ENCODE measurements at regions not wholly inside any gene's neighbourhood (a gene's known extent, or its start where the extent isn't known, plus 50 kb on each side); places are given as distances from the start of the nearest gene placed in this dataset.

DNA sequence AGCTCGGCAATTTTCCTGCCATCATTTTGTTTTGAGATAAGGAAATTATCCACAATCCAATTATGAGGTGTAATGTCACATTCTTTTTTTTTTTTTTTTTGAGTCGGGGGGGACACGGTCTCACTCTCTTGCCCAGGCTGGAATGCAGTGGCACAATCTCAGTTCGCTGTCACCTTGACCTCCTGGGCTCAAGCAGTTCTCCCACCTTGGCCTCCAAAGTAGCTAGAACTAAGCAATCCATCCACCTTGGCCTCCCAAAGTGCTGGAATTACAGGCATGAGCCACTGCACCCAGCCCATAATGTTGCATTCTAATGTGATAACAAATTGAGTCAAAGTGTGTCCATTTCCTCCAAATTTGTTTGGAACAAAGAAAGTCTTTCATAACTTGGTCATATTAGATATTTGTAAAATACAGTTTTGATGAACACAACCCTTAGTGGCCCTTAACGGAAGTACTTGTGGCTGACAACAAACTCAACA lies 144.1 kb upstream of the AFDN start:
- ATAC-seq, result no peak
- TF ChIP-seq, protein P1, sequence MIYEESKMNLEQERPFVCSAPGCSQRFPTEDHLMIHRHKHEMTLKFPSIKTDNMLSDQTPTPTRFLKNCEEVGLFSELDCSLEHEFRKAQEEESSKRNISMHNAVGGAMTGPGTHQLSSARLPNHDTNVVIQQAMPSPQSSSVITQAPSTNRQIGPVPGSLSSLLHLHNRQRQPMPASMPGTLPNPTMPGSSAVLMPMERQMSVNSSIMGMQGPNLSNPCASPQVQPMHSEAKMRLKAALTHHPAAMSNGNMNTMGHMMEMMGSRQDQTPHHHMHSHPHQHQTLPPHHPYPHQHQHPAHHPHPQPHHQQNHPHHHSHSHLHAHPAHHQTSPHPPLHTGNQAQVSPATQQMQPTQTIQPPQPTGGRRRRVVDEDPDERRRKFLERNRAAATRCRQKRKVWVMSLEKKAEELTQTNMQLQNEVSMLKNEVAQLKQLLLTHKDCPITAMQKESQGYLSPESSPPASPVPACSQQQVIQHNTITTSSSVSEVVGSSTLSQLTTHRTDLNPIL (CRISPR knock-in tag; IDR thresholded peaks at IDR 0.05; ENCODE audit: low read depth), result no peak
- TF ChIP-seq, protein P2, sequence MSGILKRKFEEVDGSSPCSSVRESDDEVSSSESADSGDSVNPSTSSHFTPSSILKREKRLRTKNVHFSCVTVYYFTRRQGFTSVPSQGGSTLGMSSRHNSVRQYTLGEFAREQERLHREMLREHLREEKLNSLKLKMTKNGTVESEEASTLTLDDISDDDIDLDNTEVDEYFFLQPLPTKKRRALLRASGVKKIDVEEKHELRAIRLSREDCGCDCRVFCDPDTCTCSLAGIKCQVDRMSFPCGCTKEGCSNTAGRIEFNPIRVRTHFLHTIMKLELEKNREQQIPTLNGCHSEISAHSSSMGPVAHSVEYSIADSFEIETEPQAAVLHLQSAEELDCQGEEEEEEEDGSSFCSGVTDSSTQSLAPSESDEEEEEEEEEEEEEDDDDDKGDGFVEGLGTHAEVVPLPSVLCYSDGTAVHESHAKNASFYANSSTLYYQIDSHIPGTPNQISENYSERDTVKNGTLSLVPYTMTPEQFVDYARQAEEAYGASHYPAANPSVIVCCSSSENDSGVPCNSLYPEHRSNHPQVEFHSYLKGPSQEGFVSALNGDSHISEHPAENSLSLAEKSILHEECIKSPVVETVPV (CRISPR knock-in tag; IDR thresholded peaks at IDR 0.05), result no peak

DNA sequence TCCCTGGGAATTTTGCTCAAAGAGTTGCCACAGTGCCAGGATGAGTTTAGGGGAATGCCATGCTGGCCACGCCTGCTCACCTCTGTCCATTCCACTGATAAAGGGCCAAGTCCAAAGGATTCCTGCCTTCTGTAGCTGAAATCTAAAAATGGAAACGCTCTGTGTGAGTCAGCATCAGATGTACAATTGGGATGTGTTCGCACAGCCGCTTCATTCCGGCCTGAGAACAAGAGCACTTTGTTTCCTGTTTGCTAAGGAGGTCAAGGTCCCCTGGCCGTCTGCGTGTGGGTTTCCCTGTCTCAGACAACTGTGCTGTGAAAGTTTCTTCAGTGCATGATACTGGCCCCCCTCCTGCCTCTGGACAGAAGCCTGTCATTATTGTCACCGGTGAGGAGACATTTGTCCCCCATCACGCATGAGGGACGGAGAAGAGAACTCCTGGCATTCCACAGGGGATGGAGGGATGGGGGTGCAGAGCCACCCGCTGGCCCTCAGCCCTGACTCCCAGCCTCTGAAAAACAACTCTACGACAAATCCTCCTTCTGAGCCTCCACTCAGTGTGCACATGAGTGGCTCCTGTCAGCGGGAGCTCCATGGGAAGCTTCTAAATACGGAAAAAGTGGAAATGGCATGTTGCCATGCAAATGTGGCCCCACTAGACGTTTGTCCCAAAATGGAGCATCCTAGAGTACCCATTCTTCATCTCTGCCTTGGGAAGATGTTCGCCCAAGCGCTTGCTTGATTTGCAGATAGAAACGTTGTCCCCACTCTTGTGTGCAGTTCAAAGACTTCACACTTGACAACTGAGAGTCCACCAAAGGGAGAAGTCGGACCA lies 143.5 kb upstream of the AFDN start:
- TF ChIP-seq ZFP3 (CRISPR knock-in tag; IDR thresholded peaks at IDR 0.05), result no peak
- no peak for ATAC-seq

DNA sequence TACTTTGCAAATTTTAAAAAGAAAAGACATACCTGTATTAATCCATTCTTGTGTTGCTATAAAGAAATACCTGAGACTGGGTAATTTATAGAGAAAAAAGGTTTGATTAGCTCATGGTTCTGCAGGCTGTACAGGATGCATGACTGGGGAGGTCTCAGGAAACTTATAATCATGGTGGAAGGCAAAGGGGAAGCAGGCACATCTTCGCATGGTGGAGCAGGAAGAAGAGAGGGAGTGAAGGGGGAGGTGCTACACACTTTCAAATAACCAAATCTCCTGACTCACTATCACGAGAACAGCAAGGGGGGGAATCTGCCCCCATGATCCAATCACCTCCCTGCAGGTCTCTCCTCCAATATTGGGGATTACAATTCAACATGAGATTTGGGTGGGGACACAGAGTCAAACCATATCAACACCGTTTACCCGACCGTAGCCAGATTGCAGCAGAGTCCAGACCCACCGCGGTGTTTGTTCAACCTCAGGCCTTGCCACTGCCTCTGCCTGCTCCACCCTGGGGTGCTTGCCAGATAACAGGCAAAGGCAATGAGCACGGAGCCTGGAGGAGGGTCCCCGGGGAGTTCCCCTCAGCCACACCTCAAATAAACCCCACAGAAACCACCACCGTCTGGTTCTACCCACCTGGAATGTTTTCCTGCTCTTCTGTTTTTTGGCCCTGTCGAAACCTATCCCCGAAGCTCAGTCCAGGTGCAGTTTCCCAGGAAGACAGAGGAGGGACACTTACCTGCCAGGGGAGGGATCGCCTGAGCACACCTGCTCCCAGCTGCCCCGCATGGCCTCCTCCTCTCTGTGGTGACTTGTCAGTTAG lies 142.2 kb upstream of the AFDN start:
- TF ChIP-seq, protein P1 (CRISPR knock-in tag; IDR thresholded peaks at IDR 0.05; ENCODE audit: low read depth), result no peak
- TF ChIP-seq, protein P3, sequence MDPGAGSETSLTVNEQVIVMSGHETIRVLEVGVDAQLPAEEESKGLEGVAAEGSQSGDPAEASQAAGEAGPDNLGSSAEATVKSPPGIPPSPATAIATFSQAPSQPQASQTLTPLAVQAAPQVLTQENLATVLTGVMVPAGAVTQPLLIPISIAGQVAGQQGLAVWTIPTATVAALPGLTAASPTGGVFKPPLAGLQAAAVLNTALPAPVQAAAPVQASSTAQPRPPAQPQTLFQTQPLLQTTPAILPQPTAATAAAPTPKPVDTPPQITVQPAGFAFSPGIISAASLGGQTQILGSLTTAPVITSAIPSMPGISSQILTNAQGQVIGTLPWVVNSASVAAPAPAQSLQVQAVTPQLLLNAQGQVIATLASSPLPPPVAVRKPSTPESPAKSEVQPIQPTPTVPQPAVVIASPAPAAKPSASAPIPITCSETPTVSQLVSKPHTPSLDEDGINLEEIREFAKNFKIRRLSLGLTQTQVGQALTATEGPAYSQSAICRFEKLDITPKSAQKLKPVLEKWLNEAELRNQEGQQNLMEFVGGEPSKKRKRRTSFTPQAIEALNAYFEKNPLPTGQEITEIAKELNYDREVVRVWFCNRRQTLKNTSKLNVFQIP (CRISPR knock-in tag; IDR thresholded peaks at IDR 0.05; ENCODE audit: borderline replicate concordance, low read depth), result no peak
- TF ChIP-seq ZFP3 (CRISPR knock-in tag; IDR thresholded peaks at IDR 0.05) (no peak), CSDC2 (CRISPR knock-in tag; IDR thresholded peaks at IDR 0.05) (no peak), ZNF8 (CRISPR knock-in tag; IDR thresholded peaks at IDR 0.05) (no peak), BACH2 (CRISPR knock-in tag; IDR thresholded peaks at IDR 0.05; ENCODE audit: borderline replicate concordance) (no peak), PPARA (CRISPR knock-in tag; IDR thresholded peaks at IDR 0.05; ENCODE audit: borderline replicate concordance) (no peak)
- ATAC-seq, result no peak

DNA sequence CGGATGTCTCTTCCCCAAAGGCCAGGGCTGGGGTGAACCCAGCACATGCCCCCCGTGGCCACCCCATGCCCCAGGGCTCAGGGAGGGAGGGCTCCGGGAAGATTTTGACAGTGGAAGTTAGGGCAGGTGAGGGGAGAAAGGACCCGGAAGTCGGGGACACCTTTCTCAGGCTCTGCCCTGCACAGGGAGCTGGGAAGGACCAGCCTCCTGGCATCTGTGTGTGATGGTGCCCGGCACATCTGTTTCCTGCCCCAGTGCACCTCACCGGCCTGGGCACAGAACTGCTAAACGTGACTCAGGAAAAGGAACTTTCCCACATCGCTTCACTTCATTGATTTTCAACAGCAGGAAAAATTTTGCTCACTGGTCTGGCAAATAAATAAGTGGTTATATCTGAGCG lies 141.1 kb upstream of the AFDN start:
- no peak for ATAC-seq
- TF ChIP-seq ARNTL (CRISPR knock-in tag; IDR thresholded peaks at IDR 0.05; ENCODE audit: borderline replicate concordance, low read depth), result no peak
- TF ChIP-seq ZNF8 (CRISPR knock-in tag; IDR thresholded peaks at IDR 0.05), result no peak
- TF ChIP-seq, protein P3 (CRISPR knock-in tag; IDR thresholded peaks at IDR 0.05; ENCODE audit: borderline replicate concordance, low read depth), result no peak
- no peak for TF ChIP-seq ZFP30 (CRISPR knock-in tag; IDR thresholded peaks at IDR 0.05)
- TF ChIP-seq ZNF70 (CRISPR knock-in tag; IDR thresholded peaks at IDR 0.05), result no peak
- no peak for TF ChIP-seq ESRRG (CRISPR knock-in tag; IDR thresholded peaks at IDR 0.05)
- no peak for TF ChIP-seq GLIS3 (CRISPR knock-in tag; IDR thresholded peaks at IDR 0.05)

DNA sequence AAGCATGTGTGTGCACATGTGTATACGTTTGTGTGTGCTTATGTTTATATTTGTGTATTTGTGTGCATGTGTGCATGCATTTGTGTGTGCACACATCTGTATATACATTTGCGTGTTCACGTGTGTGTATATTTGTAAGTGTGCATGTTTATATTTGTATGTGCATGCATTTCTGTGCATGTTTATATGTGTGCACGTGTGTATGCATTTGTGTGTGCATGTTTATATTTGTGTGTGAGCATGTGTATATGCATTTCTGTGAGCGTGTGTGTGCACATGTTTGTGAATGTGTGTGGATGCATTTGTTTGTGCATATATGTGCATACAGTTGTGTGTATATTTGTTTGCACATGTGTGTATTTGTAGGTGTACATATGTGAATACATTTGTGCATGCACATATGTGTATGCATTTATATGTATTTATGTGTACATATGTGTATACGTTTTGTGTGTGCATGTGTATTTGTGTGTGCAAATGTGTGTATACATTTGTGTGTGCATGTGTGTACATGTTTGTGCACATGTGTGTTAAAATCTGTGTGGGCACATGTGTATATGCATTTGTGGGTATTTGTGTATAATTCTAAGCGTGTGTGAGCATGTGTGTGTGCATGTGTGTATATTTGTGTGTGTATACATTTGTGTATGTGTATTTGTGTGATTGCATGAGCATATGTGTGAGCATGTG lies 140.4 kb upstream of the AFDN start:
- no peak for TF ChIP-seq ZNF8 (CRISPR knock-in tag; IDR thresholded peaks at IDR 0.05)
- TF ChIP-seq SNAI2 (CRISPR knock-in tag; IDR thresholded peaks at IDR 0.05), result no peak
- no peak for TF ChIP-seq ISL1 (CRISPR knock-in tag; IDR thresholded peaks at IDR 0.05)
- TF ChIP-seq GLIS3 (CRISPR knock-in tag; IDR thresholded peaks at IDR 0.05), result no peak
- ATAC-seq, result no peak

All from SK-N-SH treated with all-trans-retinoic acid at 6 μM for 48 hours (cell line).